ENCODE measurements at regions not wholly inside any gene's neighbourhood (a gene's known extent, or its start where the extent isn't known, plus 50 kb on each side); places are given as distances from the start of the nearest gene placed in this dataset.

GRCh38 chr1:5504364-5504740, 487.9 kb downstream of the NPHP4 start:
- ATAC-seq, result peak in 1 of 8 donors; percentile 66
- intact Hi-C loops (cut with DNase I), result no loop called here
- peak in 1 of 2 donors; percentile 24 for DNase-seq
- Histone ChIP-seq H3K9me3 (no peaks in the 10 kb centered on the region), H3K27me3 (peaks cover 0 to 33% (median 23%) of the 10 kb centered on the region in 7 donors), H3K4me3 (no peak overlapping the region), H3K27ac (no peak overlapping the region), H3K4me1 (no peaks in the 10 kb centered on the region), H3K36me3 (no peaks in the 10 kb centered on the region)
- WGBS, 2 donors, result 47 to 52% methylated on average over 8 of the region's 8 CpGs
- TF ChIP-seq CTCF (IDR thresholded peaks at IDR 0.05), result no peak

- no peak overlapping the region for H3K27ac ChIP-seq
- no peaks in the 10 kb centered on the region for H3K9me3 ChIP-seq
- no peaks in the 10 kb centered on the region for H3K4me1 ChIP-seq
- intact Hi-C loops (cut with DNase I), result no loop called here
- H3K36me3 ChIP-seq, result no peaks in the 10 kb centered on the region
- peaks cover 0 to 30% (median 23%) of the 10 kb centered on the region in 7 donors for H3K27me3 ChIP-seq
- H3K4me3 ChIP-seq, result no peak overlapping the region
- ATAC-seq, result peak in 1 of 8 donors; percentile 11
- WGBS, 2 donors, result 53 to 59% methylated on average over 9 of the region's 9 CpGs
- TF ChIP-seq CTCF (IDR thresholded peaks at IDR 0.05), result no peak
- no peak for DNase-seq
Measured at GRCh38 chr1:5503556-5504363, 488.5 kb downstream of the NPHP4 start.

GRCh38 chr1:5502311-5503194, 489.7 kb downstream of the NPHP4 start:
- Histone ChIP-seq H3K4me3 (no peak overlapping the region), H3K36me3 (no peaks in the 10 kb centered on the region), H3K27ac (no peak overlapping the region), H3K4me1 (no peaks in the 10 kb centered on the region), H3K9me3 (no peaks in the 10 kb centered on the region), H3K27me3 (peaks cover 0 to 32% (median 23%) of the 10 kb centered on the region in 7 donors)
- DNase-seq, result no peak
- 73 to 77% methylated on average over 18 of the region's 18 CpGs for WGBS, 2 donors
- TF ChIP-seq CTCF (IDR thresholded peaks at IDR 0.05), result no peak
- ATAC-seq, result no peak
- intact Hi-C loops (cut with DNase I), result no loop called here

GRCh38 chr1:5501206-5501930, 490.9 kb downstream of the NPHP4 start:
- intact Hi-C loops (cut with DNase I), result no loop called here
- Histone ChIP-seq H3K4me1 (no peaks in the 10 kb centered on the region), H3K27ac (no peak overlapping the region), H3K9me3 (peaks cover 0 to 7% (median 0%) of the 10 kb centered on the region in 11 donors), H3K27me3 (peaks cover 0 to 25% (median 21%) of the 10 kb centered on the region in 7 donors), H3K36me3 (no peaks in the 10 kb centered on the region), H3K4me3 (no peak overlapping the region)
- DNase-seq (no peak), ATAC-seq (no peak)
- 82 to 84% methylated on average over 18 of the region's 18 CpGs for whole genome bisulfite sequencing, 2 donors
- no peak for TF ChIP-seq CTCF (IDR thresholded peaks at IDR 0.05)

Data from heart right ventricle (tissue), 16 donors.